Omental fat pad (tissue), 3 donors: ENCODE measurements at regions not wholly inside any gene's neighbourhood (a gene's known extent, or its start where the extent isn't known, plus 50 kb on each side); places are given as distances from the start of the nearest gene placed in this dataset.
"Not testable (repeated sequence)": the region's sequence is repeated elsewhere in the genome, so short reads cannot be mapped to it uniquely, and the experiment has no call there.

ENCODE experiments used
- ATAC-seq: fragments of 150-250 bp; one replicate; pipeline ENCODE4 v1.9.1; 2016; ENCODE audit warnings: mild to moderate bottlenecking, moderate library complexity; ENCODE audit not compliant: low FRiP score
- DNase-seq: peaks from one replicate; pipeline ENCODE4 v3.0.0-alpha.2; 2019; ENCODE audit warnings: low spot score
- TF ChIP-seq, protein P1 (sequence below), 3 donors: fragments of 450-650 bp; IDR thresholded peaks; one replicate each; pipeline ENCODE4 v1.5.1; 2016 to 2017; ENCODE audit warnings: antibody characterized with exemption in 3 of 3, mild to moderate bottlenecking in 3 of 3, moderate library complexity in 2 of 3

- TF ChIP-seq, protein P1, sequence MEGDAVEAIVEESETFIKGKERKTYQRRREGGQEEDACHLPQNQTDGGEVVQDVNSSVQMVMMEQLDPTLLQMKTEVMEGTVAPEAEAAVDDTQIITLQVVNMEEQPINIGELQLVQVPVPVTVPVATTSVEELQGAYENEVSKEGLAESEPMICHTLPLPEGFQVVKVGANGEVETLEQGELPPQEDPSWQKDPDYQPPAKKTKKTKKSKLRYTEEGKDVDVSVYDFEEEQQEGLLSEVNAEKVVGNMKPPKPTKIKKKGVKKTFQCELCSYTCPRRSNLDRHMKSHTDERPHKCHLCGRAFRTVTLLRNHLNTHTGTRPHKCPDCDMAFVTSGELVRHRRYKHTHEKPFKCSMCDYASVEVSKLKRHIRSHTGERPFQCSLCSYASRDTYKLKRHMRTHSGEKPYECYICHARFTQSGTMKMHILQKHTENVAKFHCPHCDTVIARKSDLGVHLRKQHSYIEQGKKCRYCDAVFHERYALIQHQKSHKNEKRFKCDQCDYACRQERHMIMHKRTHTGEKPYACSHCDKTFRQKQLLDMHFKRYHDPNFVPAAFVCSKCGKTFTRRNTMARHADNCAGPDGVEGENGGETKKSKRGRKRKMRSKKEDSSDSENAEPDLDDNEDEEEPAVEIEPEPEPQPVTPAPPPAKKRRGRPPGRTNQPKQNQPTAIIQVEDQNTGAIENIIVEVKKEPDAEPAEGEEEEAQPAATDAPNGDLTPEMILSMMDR (IDR thresholded peaks at IDR 0.05): no peak
- no peak for DNase-seq
- ATAC-seq: no peak
Measured at GRCh38 chr21:14630556-14631069, 84.5 kb upstream of the SAMSN1 start.

DNA sequence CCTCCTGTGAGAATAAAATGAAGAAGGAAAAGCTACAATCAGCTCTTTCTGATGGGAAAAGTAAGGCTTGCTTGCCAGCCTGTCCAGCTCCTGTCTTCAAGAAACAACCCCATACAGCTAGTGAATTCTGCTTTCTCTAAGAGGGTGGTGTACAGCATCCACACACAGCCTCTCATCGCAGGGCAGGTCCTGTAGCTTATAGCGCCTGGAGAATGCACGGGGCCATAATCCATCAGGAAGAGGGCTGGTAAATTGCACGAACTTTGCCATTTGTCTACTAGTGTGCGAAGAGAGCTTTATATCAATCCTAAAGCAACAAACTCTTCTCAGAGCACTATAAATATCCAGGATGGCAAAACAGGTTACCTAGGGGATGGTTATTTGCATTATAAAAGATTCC lies 83.3 kb upstream of the SAMSN1 start:
- TF ChIP-seq, protein P1 (IDR thresholded peaks at IDR 0.05): no peak
- DNase-seq (no peak), ATAC-seq (no peak)

GRCh38 chr21:14623079-14623478 lies 77.0 kb upstream of the SAMSN1 start:
- DNase-seq, ATAC-seq: not testable (repeated sequence)

DNA sequence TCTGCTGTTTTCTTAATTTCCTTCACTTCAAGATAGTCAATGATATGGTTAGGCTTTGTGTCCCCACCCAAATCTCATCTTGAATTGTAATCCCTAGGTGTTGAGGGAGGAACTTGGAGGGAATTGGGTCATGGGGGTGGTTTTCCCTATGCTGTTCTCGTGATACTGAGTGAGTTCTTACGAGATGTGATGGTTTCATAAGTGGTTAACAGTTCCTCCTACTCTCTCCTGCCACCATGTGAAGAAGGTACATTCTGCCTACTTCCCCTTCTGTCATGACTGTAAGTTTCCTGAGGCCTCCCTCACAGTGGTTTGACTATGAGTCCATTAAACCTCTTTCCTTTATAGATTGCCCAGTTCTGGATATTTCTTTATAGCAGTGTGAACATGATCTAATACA lies 74.0 kb upstream of the SAMSN1 start:
- no peak for ATAC-seq
- TF ChIP-seq, protein P1 (IDR thresholded peaks at IDR 0.05): no peak
- no peak for DNase-seq

GRCh38 chr21:14617871-14618270 lies 71.8 kb upstream of the SAMSN1 start:
- no peak for ATAC-seq
- TF ChIP-seq, protein P1 (IDR thresholded peaks at IDR 0.05): no peak
- no peak for DNase-seq

- no peak for ATAC-seq
Measured at GRCh38 chr21:14617040-14617393, 70.9 kb upstream of the SAMSN1 start.

GRCh38 chr21:14616380-14617039 lies 70.4 kb upstream of the SAMSN1 start:
- TF ChIP-seq, protein P1 (IDR thresholded peaks at IDR 0.05): no peak
- DNase-seq (no peak), ATAC-seq (no peak)

More at GRCh38 chr21:14617040-14617393, 70.9 kb upstream of the SAMSN1 start:
- TF ChIP-seq, protein P1 (IDR thresholded peaks at IDR 0.05): no peak
- no peak for DNase-seq
